ENCODE measurements at regions not wholly inside any gene's neighbourhood (a gene's known extent, or its start where the extent isn't known, plus 50 kb on each side); places are given as distances from the start of the nearest gene placed in this dataset.
A peak's percentile ranks its signal among the peaks of the same experiment; 100 is the strongest.

GRCh38 chr10:58451193-58451889 is 61.3 kb upstream of the BICC1 start:
- Histone ChIP-seq H3K36me3 (no peaks in the 10 kb centered on the region), H3K4me1 (peaks cover 0 to 8% (median 0%) of the 10 kb centered on the region in 4 donors), H3K4me3 (no peak overlapping the region), H3K9me3 (peaks cover 0 to 14% (median 0%) of the 10 kb centered on the region in 4 donors), H3K27ac (no peak overlapping the region), H3K27me3 (no peaks in the 10 kb centered on the region)
- DNase-seq (ENCODE audit: low spot score in 2 of 2), result no peak
- TF ChIP-seq, protein P1, sequence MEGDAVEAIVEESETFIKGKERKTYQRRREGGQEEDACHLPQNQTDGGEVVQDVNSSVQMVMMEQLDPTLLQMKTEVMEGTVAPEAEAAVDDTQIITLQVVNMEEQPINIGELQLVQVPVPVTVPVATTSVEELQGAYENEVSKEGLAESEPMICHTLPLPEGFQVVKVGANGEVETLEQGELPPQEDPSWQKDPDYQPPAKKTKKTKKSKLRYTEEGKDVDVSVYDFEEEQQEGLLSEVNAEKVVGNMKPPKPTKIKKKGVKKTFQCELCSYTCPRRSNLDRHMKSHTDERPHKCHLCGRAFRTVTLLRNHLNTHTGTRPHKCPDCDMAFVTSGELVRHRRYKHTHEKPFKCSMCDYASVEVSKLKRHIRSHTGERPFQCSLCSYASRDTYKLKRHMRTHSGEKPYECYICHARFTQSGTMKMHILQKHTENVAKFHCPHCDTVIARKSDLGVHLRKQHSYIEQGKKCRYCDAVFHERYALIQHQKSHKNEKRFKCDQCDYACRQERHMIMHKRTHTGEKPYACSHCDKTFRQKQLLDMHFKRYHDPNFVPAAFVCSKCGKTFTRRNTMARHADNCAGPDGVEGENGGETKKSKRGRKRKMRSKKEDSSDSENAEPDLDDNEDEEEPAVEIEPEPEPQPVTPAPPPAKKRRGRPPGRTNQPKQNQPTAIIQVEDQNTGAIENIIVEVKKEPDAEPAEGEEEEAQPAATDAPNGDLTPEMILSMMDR (IDR thresholded peaks at IDR 0.05), result no peak
- TF ChIP-seq EP300 (IDR thresholded peaks at IDR 0.05) (no peak), POLR2A (IDR thresholded peaks at IDR 0.05) (no peak)
- 33 to 37% methylated on average over 2 of the region's 2 CpGs for WGBS, 2 donors

- Histone ChIP-seq H3K4me3 (no peak overlapping the region), H3K9me3 (peaks cover 0 to 11% (median 0%) of the 10 kb centered on the region in 4 donors), H3K36me3 (no peaks in the 10 kb centered on the region), H3K27ac (no peak overlapping the region), H3K27me3 (no peaks in the 10 kb centered on the region), H3K4me1 (peaks cover 0 to 8% (median under 1%) of the 10 kb centered on the region in 4 donors)
- 66 to 71% methylated on average over 3 of the region's 3 CpGs for WGBS, 2 donors
- no peak for DNase-seq (ENCODE audit: low spot score in 2 of 2)
- TF ChIP-seq POLR2A (IDR thresholded peaks at IDR 0.05) (no peak), EP300 (IDR thresholded peaks at IDR 0.05) (peak in 1 of 2 donors; percentile 20)
- TF ChIP-seq, protein P1 (IDR thresholded peaks at IDR 0.05), result no peak
Observed at GRCh38 chr10:58453105-58453504, 59.6 kb upstream of the BICC1 start.

GRCh38 chr10:58456179-58456578 is 56.5 kb upstream of the BICC1 start:
- Histone ChIP-seq H3K4me3 (no peak overlapping the region), H3K36me3 (no peaks in the 10 kb centered on the region), H3K27me3 (no peaks in the 10 kb centered on the region), H3K9me3 (peaks cover 0 to 4% (median 0%) of the 10 kb centered on the region in 4 donors), H3K4me1 (peaks cover 0 to 13% (median 5%) of the 10 kb centered on the region in 4 donors), H3K27ac (no peak overlapping the region)
- no peak for DNase-seq (ENCODE audit: low spot score in 2 of 2)
- no peak for TF ChIP-seq POLR2A (IDR thresholded peaks at IDR 0.05)
- no peak for TF ChIP-seq EP300 (IDR thresholded peaks at IDR 0.05)
- TF ChIP-seq, protein P1 (IDR thresholded peaks at IDR 0.05), result no peak
- 88 to 92% methylated on average over 2 of the region's 2 CpGs for WGBS, 2 donors

DNA sequence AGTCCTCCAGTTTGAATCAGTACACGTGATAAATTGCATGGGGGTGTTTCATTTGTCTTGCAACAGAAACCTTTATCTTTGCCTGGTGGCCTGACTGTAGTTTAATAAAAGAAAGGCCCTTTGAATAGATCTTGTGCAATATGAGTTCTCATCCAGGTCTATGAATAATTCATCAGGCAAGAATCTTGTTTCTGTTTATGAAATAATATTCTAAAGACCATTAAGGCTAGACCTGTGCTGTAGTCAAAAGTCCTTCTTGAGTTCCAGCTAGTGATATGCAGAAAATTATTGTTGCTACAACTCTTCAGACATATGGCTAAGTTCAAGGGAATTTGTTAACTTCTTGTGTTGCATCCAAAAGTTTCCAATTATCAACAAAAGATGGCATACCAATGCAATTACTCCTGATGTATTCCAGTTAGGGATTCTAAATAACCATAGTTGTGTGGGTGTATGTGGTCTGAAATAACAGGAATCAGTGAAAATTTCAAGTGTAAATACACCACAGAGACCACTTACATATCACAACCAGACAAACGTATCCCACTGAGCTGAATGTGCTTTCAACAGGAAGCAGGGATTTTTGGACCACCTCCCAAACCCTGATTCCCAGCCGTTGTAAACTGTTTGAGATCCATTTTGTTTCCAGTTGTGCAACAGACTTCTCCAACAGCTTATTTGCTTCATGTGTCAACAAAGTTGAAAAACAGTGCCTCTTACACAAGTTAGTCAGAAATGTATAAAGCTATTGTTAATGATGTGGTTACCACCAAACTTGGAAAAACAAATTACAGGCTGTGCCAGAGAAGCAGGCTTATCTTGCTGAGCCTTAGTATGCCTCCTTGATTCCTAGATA is 54.7 kb upstream of the BICC1 start:
- Histone ChIP-seq H3K4me1 (peaks cover 0 to 10% (median 2%) of the 10 kb centered on the region in 4 donors), H3K27ac (peak overlapping the region in 2 of 4 donors; percentile 38 to 70), H3K36me3 (no peaks in the 10 kb centered on the region), H3K4me3 (no peak overlapping the region), H3K27me3 (no peaks in the 10 kb centered on the region), H3K9me3 (peaks cover 0 to 4% (median 0%) of the 10 kb centered on the region in 4 donors)
- WGBS, 2 donors, result 10 to 17% methylated on average over 3 of the region's 3 CpGs
- TF ChIP-seq POLR2A (IDR thresholded peaks at IDR 0.05) (no peak), EP300 (IDR thresholded peaks at IDR 0.05) (peak in 1 of 2 donors; percentile 31)
- DNase-seq (ENCODE audit: low spot score in 2 of 2), result peak in 1 of 2 donors; percentile 39

DNA sequence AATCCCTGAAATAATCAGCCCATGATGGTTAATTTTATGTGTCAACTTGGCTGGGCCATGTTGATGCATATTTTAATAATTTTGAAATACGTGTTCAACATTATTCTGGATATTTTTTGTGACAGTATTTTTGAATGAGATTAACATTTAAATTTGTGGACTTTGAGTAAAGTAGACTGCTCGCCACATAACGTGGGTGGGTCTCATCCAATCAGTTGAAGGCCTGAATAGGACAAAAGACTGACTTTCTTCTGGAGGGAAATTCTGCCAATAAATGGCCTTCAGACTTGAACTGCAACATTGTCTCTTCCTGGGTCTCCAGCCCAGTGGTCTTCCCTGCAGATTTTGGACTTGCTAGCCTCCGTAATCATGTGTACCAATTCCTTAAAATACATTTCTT is 53.6 kb upstream of the BICC1 start:
- H3K4me1 ChIP-seq, result peaks cover 0 to 10% (median 2%) of the 10 kb centered on the region in 4 donors
- 89 to 92% methylated on average over 4 of the region's 4 CpGs for WGBS, 2 donors
- H3K36me3 ChIP-seq, result no peaks in the 10 kb centered on the region
- H3K9me3 ChIP-seq, result peaks cover 0 to 4% (median 0%) of the 10 kb centered on the region in 4 donors
- DNase-seq (ENCODE audit: low spot score in 2 of 2), result no peak
- no peaks in the 10 kb centered on the region for H3K27me3 ChIP-seq
- peak overlapping the region in 1 of 4 donors; percentile 38 for H3K27ac ChIP-seq
- no peak overlapping the region for H3K4me3 ChIP-seq
- TF ChIP-seq, protein P1 (IDR thresholded peaks at IDR 0.05), result no peak
- no peak for TF ChIP-seq POLR2A (IDR thresholded peaks at IDR 0.05)
- no peak for TF ChIP-seq EP300 (IDR thresholded peaks at IDR 0.05)
